Hepatic stellate cell (primary cell): ENCODE measurements at regions not wholly inside any gene's neighbourhood (a gene's known extent, or its start where the extent isn't known, plus 50 kb on each side); places are given as distances from the start of the nearest gene placed in this dataset.
"Not testable (repeated sequence)": the region's sequence is repeated elsewhere in the genome, so short reads cannot be mapped to it uniquely, and the experiment has no call there.

Source experiments
- DNase-seq: peaks from one replicate; pipeline ENCODE4 v3.0.0; 2011; ENCODE audit warnings: low spot score

DNA sequence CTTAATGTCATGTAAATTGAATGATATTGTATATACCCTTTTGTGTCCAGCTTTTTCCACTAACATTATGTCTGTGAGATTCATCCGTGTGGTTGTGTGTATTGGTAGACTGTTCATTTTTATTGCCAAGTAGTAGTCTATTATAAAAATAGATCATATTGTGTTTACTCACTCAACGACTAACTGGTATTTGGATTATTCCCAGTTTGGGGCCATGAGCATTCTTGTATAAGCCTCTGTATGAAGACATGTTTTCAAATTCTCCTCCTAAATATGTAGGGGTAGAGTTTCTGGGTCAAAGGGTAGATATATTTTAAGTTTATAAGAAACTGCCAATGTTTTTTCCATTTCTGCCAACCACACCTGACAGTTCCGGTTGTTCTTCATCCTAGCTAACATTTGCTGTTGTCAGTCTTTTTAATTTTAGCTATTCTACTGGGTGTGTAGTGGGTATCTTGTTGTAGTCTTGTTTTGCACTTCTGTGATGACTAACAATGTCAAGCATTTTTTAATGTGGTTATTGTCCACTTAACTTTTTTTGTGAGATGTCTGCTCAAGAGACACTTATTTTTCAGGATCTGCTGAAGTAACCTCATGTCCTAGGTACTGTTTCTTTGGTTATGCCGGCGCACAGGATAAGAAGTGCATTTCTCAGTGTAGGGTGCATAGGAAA, 93.2 kb downstream of the DACT1 start:
- DNase-seq = no peak

DNA sequence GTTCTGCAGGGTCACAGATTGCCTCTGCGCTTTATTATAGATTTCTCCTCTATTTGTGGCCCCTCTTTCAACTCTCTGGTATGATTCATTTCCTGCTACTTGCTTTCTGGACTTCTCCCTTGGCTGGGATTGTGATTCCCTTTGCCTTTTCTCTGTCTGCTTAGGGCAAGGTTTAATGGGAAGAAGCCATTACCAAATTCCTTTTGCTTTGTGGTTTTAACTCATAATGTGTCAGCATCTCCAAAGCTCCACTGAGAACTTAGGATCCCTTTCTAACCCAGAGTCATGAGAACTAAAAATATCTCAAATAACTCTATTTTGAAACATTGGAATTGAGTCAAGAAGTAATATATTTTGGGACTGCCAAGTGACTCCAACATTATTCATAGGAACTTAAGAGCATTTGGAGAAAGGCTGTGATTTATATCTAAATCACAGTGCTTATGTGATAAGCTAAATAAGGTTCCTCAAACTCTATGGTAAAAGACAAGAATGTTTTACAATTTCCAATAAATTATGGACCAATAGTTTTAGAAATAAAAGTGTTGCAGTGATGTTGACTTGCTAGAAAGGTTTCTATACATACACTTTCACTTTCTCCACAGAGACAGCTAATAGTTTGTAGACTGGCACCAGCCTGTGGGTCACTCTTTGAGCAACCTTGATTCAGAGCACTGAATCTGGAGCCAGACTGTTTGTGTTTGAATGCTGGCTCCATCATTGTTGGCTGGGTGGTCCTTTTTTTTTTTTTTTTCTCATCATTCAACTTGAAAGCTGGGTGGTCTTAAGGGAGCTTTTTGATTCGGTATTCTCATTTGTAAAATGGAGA, 93.9 kb downstream of the DACT1 start:
- peak; percentile 68 for DNase-seq

DNA sequence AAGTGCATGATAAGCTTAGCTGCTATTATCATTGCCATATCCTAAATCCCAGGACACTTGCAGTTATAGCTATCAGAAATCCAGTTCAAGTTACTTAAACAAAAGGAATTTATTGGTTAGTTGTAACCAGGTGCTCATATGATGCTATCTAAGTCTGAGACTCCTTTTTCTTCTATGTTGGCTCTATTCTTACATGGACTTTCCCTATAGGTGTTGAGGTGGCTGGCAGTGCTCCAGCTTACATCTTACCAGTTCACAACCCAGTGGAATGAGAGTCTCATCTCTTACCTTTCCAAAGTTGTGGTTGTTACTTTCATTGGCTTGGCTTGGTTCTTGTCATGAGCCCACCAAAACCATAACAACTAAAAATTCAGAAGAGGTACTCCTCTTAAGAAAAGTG, 94.6 kb downstream of the DACT1 start:
- no peak for DNase-seq

DNA sequence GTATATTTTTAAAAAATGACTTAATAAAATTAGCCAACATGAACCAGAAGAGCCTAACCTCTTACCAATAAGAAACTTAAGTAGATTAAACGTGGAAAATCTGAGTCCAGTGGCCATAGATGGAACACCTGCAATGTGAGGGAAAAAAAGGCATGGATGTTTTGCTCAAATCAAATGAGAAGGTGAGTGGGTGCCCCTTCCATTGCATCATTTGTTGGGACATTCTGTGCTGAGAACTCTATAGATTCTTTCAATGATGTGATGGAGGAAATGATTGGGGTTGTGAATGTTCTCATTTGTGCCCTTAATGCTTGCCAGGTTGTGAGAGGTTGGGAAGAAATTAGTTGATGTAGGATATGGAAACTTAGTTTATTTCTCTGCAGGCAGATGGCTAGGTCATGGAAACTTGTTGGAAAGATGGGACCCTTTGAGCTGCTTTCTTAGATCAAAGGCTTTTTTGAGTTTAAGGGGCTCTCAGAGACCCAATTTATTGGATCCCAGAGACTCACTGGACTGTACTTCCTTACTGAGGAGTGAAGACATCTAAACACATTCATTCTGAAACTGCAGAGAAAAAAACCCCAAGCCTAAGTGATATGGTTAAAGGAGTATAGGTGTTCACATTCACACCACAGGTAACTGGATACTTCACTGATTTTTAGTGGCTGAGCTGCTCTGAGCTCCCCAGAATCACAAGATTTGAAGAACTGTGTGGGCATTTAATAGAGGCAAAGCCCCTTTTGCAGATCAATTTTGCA, 95.9 kb downstream of the DACT1 start:
- no peak for DNase-seq

DNA sequence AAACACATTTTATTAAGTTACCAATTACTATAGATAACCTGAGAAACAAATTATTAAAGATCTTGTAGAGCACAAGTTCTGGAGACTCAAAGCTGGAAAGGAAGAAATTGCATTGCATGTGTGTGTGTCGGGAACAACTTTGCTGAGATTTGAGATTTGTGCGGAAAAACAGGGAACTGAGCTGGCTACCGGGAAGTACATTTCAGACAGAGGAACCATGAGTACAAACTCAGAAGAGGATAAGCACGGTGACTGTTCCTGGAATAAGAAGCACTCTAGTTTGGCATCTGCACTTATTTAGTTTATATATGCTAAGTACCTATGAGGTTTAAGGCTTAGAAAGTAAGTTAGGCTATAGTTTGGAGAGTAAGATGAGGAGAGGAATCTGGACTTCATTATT, 97.8 kb downstream of the DACT1 start:
- DNase-seq = no peak

DNA sequence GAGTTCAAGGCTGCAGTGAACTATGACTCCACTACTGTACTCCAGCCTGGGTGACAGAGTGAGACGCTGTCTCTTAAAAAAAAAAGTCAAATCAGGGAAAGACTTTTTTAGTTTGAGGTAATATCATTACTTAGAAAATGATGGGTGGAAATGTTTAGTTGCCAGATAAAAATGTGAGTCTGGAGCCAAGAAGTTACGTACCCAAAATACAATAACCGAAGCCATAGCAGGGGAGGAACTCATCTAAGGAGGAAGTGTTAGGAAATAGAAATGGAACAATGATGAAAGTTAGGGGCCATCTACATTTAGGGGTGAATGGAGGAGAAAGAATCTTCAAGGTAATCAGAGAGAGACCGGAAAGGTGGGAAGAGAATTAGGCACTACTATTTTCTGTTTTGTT, 98.8 kb downstream of the DACT1 start:
- DNase-seq = no peak

DNA sequence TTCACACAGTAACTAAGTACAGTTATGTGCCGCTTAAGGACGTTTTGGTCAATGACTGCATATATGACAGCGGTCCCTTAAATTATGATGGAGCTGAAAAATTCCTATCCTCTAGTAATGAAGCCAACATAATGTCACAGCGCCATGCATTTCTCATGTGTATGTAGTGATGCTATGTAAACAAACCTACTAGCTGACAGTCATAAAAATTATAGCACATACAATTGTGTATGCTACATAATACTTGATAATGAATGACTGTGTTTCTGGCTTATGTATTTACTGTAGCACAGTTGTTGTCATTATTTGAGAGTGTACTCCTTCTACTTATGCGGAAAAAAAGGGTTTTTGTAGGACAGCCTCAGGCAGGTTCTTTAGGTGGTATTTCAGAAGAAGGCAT, 99.7 kb downstream of the DACT1 start:
- no peak for DNase-seq

DNA sequence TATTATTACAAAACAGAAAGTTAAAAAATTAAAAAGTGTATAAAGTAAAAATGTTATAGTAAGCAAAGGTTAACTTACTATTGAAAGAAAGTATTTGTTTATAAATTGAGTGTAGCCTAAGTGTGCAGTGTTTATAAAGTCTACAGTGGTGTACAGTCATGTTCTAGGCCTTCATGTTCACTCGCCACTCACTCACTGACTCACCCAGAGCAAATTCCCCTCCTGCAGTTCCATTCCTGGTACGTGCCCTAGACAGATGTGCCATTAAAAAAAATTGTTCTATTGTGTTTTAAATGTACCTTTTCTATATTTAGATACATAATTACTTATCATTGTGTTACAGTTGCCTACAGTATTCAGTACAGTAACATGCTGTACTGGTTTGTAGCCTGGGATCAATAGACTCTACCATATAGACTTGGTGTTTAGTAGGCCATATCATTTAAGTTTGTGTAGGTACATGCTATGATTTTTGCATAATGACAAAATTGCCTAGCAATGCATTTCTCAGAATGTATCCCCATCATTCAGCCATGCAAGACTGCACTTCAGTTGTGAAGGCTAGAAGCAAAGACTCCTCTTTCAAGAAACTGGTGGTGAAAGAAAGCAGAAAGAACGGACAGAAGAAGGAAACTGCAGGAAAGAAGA, 100.6 kb downstream of the DACT1 start:
- DNase-seq = peak; percentile 21

DNA sequence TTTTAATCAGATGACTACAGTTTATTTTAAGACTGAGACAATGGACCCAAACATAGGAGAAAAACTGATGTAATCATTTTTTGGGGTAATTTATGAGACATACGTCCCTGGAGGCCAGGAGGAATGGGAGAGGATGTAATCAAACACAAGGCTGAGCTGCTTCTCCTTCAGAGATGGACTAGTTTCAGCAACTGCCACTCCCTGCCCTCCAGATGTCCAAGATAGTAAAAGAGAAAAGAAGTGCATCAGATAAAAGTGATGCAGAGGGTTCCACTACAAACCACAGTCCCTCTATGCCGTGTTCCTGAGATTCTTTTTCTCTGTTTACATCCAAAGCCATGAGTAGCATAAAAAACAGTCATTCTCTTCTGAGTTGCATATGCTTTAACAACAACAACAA, 101.1 kb downstream of the DACT1 start:
- DNase-seq = no peak

DNA sequence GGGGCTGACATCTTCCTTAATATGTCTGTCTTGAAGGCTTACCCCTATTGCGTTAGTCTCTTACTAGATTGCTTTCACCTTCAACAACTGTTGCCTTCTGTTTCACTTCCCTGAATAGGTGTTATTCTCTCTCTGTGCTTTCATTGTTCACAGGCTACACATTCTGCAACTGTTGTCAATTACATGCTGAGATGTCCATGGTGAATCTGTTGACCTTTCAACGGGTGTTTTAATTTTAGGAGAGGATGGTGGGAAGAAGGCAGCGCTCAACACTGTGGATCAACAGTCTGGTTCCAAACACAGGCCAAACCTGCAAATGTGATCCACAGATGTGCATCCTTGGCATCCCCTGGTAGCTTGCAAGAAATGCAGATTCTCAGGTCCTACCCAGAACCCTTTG, 101.9 kb downstream of the DACT1 start:
- DNase-seq = no peak

DNA sequence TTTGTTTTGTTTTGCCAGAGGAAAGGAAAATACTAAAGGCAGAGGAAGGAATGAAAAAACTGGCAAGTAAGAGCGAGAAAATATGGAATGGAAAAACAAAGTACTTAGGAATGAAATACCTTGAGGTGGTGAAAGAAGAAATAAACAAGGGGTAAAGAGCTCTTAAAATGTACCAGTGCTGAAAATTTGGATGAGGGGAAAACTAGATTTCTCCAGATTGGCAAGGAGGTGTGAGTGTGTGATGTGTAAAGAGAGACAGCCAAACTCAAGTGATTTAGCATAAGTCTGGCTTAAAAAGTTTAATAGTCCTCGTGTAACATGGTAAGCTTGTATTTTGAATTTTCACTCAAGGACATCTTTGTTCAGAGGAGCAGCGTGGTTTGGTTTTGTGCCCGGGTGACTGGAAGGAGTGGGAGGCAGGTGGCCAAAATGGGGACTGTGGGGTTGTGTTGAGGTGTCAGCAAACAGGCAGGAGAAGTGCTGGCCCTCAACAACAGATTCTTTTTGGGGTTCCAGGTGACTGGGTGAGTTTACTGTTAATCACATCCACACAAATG, 102.7 kb downstream of the DACT1 start:
- DNase-seq = no peak

DNA sequence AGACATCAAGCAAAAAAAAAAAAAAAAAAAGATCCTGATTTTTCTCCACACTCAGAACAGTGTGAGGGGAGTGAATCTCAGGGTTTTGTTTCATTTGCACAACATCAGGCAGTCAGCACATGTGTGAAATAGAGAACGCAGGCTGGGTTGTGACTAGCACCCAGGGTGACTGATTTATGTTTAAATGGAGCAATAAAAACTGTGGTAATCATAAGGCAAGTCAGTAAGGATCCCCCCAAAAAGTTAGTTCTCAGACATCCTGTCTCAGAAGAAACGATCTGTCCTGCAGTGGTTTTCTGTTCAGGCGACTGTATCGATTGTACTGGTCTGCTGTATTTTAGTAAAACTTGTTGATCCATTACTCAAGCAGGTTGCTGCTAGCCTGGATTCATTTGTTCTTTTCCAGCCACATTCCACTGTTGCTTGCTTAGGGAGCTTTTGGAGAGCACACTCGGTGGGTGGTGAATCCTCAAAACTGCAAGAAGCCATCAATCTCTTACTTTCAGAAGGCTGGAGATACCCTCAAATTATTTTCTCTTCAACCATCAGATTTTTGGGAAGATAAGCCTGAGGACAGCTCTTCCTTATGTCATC, 107.1 kb downstream of the DACT1 start:
- no peak for DNase-seq

DNA sequence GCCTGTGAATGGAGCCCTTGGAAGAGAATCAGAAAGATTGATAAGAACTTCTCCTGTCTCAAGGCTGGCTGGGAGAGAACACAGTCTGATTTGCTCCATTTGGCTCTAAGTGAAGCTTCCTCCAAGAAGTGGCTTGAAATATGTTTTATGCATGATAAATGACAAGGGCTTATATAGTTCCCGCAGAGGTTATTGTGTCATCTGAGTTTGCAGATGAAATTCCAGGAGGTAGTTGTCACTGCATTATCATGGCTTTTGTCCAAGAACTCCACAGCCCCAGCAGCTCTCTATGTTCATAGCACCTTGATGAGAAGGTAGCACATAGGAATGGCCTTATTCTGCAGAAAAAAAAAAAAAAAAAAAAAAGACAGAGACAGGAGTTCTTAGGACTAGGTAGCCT, 108.5 kb downstream of the DACT1 start:
- peak; percentile 55 for DNase-seq

DNA sequence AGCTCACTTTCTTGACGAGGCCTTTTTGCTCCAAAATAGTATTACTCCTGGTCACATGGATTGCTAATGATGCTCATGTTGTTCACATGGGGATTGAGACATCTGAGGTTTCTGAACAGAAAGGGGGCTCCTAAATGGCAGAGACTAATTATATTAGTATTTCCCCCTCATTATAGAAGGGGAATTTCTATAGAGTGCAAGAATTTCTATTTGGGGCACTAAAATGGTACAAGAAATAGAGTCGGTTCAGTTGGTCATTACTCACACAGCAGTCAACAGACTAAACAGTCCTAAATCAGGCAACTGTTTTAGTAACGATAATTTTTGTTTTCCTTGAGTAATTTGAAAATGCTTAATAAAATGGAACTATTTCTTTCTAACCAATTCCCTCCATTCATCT, 108.9 kb downstream of the DACT1 start:
- no peak for DNase-seq

DNA sequence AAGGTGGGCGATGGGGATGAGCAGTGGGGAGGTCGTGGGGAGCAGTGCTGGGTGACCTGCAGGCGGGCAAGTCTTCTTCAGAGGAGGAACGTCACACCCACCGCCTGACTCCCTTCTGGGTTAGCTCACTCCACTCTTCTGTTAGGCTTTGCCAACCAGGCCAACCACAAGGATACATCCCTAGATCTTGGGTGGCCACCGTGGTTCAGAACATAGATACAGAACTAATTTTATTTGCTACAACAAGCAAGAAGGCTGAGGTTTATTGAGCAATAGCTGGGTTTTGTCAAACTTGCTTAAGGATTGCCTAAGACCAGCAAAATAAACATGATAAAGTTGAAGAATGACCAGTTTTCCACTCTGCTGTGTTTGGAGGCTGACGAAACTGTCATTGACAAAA, 109.4 kb downstream of the DACT1 start:
- peak; percentile 49 for DNase-seq

DNA sequence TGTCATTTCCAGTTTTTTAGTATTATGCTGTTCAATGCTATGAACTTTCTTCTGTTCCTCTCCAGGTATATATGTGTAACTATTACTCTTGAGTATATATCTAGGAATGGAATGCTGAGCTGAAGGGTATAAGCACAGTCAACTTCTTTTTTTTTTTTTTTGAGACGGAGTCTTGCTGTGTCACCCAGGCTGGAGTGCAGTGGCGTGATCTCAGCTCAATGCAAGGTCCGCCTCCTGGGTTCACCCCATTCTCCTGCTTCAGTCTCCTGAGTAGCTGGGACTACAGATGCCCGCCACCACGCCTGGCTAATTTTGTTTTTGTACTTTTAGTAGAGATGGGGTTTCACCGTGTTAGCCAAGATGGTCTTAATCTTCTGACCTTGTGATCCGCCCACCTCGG, 110.5 kb downstream of the DACT1 start:
- DNase-seq = not testable (repeated sequence)

DNA sequence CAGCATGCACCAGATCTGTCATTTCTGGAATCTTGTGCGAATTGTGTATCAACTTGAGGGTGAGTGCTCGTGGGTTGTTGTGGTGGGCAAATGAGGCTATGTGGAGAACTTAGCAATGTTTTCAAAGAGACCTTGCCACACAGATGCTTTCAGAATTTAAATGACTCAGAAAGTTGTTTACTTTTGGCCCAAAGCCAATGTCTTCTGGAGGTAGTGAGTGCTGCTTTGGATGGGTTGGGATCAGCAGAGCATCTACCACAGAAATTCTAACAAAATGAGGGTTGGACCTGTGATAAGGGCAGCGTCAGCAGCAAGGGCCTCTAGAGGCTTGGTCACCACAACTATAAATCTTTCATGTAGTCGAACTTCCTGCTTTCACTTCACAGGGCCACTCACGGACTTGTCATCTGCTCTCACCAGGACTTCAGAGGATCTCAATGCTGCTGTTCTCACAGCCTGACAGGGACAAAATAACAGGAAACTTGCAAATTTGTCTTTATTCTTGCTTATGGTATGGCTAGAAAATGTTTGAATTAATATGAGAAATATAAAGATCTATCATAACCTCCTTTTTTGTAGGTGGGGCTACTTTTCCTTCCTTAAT, 111.4 kb downstream of the DACT1 start:
- DNase-seq = peak; percentile 58

DNA sequence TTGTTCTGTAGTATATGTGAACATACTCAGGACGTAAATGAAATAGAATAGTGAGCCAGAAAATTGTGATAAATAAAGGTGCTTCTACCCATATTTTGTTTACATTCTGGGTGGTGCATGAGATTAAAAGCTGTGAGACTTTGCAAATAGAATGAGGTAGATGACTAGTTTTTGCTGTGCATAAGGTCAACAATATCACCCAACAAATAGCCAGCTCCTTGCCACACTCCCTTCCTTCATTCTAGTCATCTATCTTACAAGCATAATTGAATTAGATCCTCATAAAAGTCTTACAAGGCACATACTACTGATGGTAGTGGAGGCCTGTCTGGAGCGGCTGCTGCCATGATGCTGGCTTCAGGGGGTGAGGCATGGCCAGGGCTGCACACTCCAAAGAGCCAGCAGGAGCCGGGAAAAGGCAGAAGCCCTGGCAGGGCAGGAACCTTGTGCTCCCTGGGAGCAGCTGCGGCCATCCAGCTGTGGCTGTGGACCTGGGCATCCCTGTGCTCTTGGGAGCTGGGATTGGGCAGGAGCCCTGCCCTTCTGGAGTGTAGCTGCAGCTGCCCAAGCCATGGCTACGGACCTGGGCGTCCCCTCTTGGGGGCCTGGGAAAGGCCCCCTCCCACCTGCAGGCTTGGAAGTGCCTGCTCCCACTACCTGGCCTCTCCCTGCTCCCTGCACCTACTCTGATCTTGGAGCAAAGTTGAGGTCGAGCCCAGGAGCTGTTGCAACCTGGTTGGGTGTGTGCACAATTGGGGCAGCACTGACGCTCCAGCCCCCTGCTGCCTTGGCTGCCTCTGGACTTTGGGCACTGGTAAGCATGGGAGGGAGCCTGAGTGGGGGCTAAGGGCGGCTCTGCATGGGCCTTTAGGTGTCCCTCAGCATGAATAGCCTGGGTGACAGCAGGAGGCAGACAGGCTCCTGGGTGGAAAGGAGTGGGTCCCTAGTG, 112.8 kb downstream of the DACT1 start:
- no peak for DNase-seq

DNA sequence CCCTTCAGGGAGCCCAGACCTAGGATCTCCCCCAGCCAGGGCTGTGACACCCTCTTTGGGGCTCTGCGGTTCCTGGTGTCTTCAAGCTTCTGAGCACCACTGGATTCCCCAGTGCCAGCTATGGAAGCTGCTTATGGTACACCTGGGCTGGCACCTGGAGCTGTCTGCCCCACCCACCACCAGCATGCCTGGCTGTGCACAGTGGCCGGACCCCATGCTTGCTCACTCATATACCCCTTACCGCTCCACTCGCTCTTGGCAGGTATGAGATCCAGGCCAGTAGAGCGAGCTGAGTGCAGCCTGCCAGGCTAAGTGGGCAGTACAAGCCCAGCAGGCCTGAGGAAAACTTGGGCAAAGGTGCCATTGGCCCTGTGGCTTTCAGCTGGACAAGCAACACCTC, 114.0 kb downstream of the DACT1 start:
- DNase-seq = no peak

DNA sequence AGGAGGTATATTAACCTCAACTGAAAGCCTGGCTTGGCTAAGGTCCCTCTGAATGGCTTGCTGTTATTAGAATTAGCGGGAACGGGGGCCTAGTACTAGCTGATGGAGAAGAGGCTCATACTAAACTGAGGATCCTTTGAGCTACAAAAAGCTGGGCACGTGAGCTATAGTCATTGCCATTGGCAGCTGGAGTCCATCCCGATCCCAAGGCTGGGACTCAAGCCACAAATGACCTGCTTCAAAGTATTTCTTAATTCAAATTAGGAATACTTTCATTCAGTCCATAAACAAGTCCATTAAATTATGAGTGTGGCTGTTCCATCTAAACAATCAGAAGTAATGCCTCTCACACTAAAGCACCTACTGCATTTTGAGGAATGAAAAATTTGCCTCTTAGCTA, 114.5 kb downstream of the DACT1 start:
- DNase-seq = no peak
